T1000 (cell line): ENCODE measurements at regions not wholly inside any gene's neighbourhood (a gene's known extent, or its start where the extent isn't known, plus 50 kb on each side); places are given as distances from the start of the nearest gene placed in this dataset.

ENCODE experiments used
- DNase-seq: peaks from one replicate; lab custom pipeline; 2025; ENCODE audit warnings: mixed read lengths; lab: John Stamatoyannopoulos, UW

DNA sequence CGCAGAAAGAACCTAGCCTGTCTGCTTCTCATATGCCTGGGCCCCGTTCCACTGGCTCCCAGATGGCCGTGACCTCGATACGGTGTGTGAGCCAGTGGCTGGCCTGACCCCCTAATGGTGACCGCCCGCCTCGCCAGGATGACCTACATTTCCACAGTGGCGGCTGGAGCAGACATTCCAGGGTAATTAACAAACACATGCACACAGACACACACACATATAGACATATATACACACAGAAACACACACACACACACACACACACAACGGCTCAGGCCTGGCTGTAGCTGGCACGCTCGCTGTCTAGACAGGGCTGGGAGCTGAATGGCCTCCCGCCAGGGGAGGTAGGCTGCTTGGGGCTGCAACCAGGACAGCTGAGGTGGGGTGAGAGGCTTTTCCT, 227.1 kb downstream of the ANKRD60 start:
- no peak for DNase-seq

- DNase-seq: no peak
Measured at GRCh38 chr20:58000861-58001260, 227.6 kb downstream of the ANKRD60 start.

DNA sequence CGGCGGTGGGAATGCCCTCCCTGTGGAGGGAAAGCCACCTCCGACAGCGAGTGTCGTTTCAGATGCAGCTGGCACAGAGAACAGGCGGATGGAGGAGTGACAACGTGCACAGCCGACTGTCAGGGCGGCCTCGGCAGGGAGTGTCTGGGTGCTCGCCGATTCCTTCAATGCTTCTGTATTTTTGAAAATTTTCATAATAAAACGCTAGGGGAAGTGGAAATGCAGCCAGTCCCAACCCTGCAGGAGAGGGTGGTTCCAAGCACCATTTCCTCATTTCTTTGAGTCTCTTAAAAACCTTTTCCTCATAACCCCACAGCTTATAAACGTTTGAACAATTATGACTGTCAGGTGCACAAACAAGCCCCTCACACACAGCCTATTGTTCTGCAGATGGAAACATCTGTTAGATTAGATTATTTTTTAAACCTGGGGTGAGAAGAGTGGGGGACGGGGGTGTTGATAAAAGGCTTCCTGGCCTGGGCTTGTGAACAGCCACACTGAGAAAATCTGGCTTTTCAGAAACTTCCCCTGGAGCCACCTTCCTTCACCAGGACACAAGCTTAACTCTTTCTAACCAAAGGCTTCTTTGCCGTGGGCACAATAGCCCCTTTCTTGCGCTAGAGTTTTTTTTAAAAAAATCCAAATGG, 228.9 kb downstream of the ANKRD60 start:
- no peak for DNase-seq

DNA sequence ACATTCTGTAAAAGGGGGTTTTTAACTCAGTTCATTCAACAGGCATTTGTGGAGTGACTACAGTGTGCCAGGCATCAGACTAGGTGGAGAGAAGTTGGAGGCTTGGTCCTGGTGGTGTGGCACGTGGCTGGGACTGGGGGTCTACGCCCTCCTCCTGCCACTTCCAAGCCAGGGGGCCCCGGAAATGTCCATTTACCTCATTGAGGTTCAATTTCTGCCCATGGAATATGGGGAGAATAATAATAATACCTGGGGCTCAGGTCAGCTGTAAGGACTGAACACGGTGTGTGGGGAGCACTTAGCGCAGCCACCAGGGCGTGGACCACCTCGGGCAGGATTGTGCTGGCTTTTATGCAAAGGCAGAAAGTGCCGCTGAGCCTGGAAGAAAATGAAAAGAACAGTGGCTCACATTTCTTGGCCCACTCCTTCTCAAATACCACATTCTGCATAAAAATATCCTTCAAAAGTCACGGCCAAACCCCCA, 229.4 kb downstream of the ANKRD60 start:
- DNase-seq: no peak

DNA sequence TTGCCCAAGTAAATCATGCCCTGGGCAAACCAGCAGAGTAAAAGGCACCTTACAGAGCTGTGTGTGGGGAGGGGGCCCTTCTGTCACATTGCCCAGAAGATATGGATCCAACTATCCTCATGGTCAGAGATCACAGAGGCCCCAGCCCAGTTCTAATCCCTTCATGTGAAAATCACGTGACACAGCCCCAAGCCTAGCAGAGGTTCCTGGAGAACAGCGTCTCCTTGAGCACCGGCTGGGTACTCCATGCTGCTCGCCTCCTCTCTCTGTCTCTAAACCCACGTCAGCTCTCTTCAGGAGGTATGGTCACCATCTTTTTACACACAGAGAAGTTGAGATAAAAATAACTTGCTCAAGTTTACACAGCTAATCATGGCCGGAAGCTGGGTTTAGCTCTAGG, 230.2 kb downstream of the ANKRD60 start:
- no peak for DNase-seq

DNA sequence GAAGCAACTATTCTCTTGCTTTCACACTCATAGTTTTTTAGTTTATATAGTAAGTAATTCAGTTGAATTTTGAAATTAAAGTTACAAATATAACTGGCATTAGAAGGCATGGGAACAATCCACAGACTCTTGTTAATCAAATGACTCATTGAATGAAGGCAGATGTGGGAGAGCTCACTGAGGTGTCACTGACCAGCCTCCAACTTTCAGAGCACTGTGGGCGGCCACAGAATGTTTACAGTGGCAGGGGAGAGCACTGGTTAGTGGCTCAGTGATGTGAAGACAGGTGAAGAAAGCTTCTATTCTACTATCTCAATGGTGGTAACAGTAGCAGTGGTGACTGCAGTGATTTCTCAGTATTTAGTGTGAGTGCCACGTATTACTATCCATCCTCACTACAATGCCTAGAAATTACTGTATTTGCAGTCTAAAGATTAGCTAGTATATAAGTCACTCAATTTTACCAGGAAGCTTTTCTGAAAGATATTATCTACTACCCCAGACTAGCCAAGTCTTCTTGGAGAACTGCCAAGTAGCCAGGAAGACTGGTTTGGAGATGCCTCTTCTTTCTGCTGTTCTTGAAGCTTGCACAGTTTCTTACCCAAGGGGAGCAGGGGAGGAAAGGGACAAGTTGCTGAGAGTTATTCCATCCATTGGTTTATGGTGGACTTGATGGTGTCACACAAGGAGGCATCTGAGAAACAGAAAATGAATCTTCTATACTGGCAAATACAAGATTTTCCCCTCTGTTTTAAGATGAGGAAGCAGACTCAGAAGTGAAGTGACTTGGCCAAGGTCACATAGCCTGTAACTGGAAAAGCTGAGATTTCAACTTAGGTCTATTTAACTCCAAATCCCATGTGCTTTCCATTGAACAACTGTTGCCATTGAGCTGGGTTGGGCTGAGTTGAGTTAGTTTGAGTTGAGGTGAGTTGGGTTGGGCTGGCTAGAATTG, 231.2 kb downstream of the ANKRD60 start:
- DNase-seq: no peak

- DNase-seq: no peak
Measured at GRCh38 chr20:57996465-57996864, 232.0 kb downstream of the ANKRD60 start.

GRCh38 chr20:57995381-57995977, 233.0 kb downstream of the ANKRD60 start:
- no peak for DNase-seq

DNA sequence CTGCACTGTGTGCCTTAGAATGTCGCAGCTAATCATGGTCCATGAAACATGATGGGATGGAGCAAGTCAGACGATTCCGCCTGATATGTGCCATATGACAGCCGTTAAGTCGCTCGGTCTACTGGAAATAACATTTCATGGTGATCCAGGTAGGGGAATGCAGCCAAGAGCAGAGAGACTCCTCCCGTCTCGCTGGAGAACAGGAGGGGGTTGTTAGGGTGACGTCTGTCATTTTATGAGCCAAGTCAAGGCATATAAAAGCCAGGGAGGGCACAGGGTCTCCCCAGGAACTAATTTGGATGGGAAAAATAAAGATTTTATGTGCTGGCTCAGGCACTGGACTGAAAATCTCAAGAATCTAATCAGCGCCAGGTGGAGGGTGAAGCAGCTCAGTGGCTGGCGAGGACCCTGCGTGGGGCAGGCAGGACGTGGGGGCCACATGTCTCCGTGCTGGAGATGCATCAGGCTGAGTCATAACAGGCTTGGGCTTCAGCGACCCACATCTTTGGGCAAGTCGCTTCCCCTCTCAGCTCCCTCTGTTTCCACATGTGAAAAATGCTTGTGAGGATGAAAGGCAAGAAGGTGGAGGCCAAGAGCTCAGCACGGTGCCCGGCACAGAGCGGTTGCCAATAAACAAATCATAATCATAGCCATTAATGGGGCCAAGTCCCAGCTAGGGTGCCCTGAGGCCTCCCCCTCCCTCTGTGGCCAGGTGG, 234.6 kb downstream of the ANKRD60 start:
- no peak for DNase-seq

- peak; percentile 91 for DNase-seq
Measured at GRCh38 chr20:57991211-57991881, 237.1 kb downstream of the ANKRD60 start.

GRCh38 chr20:57990396-57990987, 238.0 kb downstream of the ANKRD60 start:
- no peak for DNase-seq

GRCh38 chr20:57988828-57989227, 239.6 kb downstream of the ANKRD60 start:
- no peak for DNase-seq

DNA sequence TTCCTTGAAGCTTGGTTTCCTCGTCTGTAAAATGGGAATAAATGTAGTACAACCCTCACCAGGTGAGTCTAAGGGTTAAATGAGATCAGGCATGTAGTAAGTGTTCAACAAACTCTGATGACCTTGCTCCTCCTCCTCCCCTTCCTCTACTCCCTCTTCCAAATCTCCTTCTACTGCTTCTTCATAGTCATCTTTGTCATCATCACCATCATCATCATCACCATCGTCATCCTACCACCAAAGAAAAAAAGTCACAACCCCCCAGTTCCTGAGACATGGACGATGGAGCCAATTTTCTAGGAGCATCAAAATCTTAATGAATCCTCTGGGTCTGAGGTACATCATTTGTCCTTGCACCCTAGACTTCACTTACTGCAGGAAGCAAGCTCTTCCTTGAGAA, 240.0 kb downstream of the ANKRD60 start:
- no peak for DNase-seq

DNA sequence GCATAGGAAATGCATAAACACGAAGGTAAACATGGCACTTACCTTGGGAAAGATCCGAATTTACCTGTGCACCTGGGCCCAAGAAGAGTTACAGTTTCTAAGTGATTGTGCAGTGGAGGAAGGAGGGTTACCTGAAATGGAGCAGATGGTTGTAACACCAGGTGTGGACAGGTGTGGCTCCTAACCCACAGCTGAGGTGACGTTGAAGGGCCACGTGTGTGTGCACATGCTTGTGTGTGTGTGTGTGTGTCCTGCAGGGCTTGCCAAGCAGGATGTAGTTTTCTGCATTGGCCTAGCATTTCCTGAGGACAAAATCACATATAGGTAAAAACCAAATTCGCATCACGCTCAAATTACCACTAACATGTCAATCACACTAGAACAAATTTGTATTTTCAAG, 240.8 kb downstream of the ANKRD60 start:
- no peak for DNase-seq

DNA sequence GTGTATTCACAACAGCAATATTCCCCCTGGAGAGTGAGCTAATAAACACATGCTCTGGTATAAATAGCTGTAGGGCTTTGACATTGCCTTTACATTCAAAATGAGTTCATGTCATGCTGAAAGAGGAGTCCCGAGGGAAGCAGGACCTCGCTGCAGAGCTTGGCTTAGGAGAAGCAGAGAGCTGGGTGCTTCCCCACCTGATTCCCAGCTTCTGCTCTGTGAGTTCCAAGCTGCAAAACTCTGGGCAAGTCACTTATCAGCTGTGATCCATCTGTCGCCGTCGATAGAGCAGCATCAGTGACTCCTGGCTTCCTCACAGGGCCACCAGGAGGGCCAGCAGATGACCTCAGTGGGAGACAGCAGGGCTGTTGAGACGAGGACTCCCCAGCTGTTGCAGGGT, 241.8 kb downstream of the ANKRD60 start:
- no peak for DNase-seq

DNA sequence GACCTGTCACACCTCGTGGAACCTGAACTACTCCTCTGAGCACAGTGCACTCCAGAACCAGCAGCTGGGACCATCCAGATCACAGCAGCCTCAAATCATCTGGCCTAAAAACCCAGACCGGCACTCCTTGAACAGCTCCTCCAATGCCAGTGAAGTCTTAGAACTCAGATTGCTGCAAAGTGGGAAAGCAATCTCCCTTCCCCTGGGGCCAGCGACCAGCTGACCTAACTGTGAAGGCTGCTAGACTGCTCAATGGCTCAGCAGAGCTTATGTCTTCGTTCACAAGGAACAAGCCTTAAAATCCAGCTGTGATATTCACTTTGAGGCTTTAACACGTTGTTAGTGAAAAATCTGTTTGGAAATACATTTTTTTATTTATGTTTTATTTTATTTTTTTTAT, 243.2 kb downstream of the ANKRD60 start:
- no peak for DNase-seq

GRCh38 chr20:57983082-57983481, 245.4 kb downstream of the ANKRD60 start:
- no peak for DNase-seq

GRCh38 chr20:57980506-57980905, 247.9 kb downstream of the ANKRD60 start:
- no peak for DNase-seq

GRCh38 chr20:57977569-57977968, 250.9 kb downstream of the ANKRD60 start:
- DNase-seq: no peak

GRCh38 chr20:57977141-57977540, 251.3 kb downstream of the ANKRD60 start:
- no peak for DNase-seq

DNA sequence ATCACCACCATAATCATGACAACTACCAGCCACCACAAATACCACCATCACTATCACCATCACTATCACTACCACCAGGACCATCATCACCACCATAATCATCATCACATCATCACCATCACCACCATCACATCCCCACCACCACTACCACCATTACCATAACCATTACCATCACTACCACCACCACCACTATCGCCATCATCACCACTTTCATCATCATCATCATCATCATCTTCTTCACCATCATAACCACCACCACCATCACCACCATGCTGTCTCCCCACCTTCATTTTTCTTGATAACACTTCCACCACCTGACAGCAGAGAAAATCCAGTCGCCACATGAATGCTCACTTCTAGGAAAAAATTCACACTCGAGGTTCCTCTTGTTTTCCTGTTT, 253.6 kb downstream of the ANKRD60 start:
- no peak for DNase-seq
